SU-DHL-6 (cell line): ENCODE measurements at regions not wholly inside any gene's neighbourhood (a gene's known extent, or its start where the extent isn't known, plus 50 kb on each side); places are given as distances from the start of the nearest gene placed in this dataset.
"Not testable (repeated sequence)": the region's sequence is repeated elsewhere in the genome, so short reads cannot be mapped to it uniquely, and the experiment has no call there.

Experiments
- H2AFZ ChIP-seq: fragments of 200-600 bp; sonication (generic); 2 replicates; pipeline ENCODE4 v1.6.1; 2014; ENCODE audit warnings: low read depth, mild to moderate bottlenecking, moderate library complexity, mixed read lengths, antibody characterized with exemption, low read length; ENCODE audit not compliant: severe bottlenecking
- H3F3A ChIP-seq: fragments of 200-600 bp; shearing (Covaris generic); 2 replicates; pipeline ENCODE4 v1.6.0; 2016; ENCODE audit warnings: antibody characterized with exemption, mild to moderate bottlenecking; ENCODE audit not compliant: insufficient read depth
- H3K27ac ChIP-seq: fragments of 200-600 bp; sonication (generic); 2 replicates; pipeline ENCODE4 v1.5.1; 2016; ENCODE audit warnings: low read depth, mild to moderate bottlenecking, low read length, moderate library complexity, mixed read lengths
- H3K27me3 ChIP-seq: fragments of 200-600 bp; sonication (generic), shearing (Covaris generic); 2 replicates; pipeline ENCODE4 v1.6.0; 2014; ENCODE audit warnings: mild to moderate bottlenecking, low read length
- H3K36me3 ChIP-seq: fragments of 200-600 bp; sonication (generic); 2 replicates; pipeline ENCODE4 v1.6.1; 2014; ENCODE audit warnings: mild to moderate bottlenecking, low read length, mixed read lengths
- H3K4me2 ChIP-seq: fragments of 300-600, 200-600 bp; shearing (Covaris generic), sonication (generic); 2 replicates; pipeline ENCODE4 v1.6.0; 2014; ENCODE audit warnings: low read length, low read depth, mild to moderate bottlenecking; ENCODE audit not compliant: poor library complexity, severe bottlenecking
- H3K4me3 ChIP-seq: fragments of 200-600 bp; sonication (generic); 2 replicates; pipeline ENCODE4 v1.5.1; 2014; ENCODE audit warnings: antibody characterized with exemption, low read length, mild to moderate bottlenecking, mixed read lengths; ENCODE audit not compliant: insufficient read depth, poor library complexity, severe bottlenecking
- H3K79me2 ChIP-seq: fragments of 200-600 bp; sonication (generic); 2 replicates; pipeline ENCODE4 v1.6.1; 2014; ENCODE audit warnings: mild to moderate bottlenecking, low read length, moderate library complexity; ENCODE audit not compliant: insufficient read depth
- H3K9ac ChIP-seq: fragments of 200-600 bp; sonication (generic); 2 replicates; pipeline ENCODE4 v1.7.0; 2014; ENCODE audit warnings: mild to moderate bottlenecking, low read length
- H3K9me2 ChIP-seq: fragments of 200-600 bp; sonication (generic); replicated peaks from 2 replicates; pipeline ENCODE4 v1.6.1; 2014; ENCODE audit warnings: low read length; ENCODE audit not compliant: insufficient read depth
- H3K9me3 ChIP-seq: fragments of 200-600 bp; sonication (generic); 2 replicates; pipeline ENCODE4 v1.6.1; 2014; ENCODE audit warnings: low read length, mixed read lengths; ENCODE audit not compliant: insufficient read depth
- H4K20me1 ChIP-seq: fragments of 200-600 bp; sonication (generic); 2 replicates; pipeline ENCODE4 v1.6.1; 2014; ENCODE audit warnings: low read depth, mild to moderate bottlenecking, antibody characterized with exemption, low read length, moderate library complexity, mixed read lengths
- EZH2phosphoT487 ChIP-seq: fragments of 200-600 bp; sonication (generic), shearing (Covaris generic); conservative IDR thresholded peaks from 2 replicates; pipeline ENCODE4 v1.6.1; 2018; ENCODE audit warnings: mild to moderate bottlenecking, antibody characterized with exemption, low read length, moderate library complexity, mixed read lengths
- TF ChIP-seq, protein P1 (sequence below): fragments of 200-600 bp; sonication (generic); IDR thresholded peaks from one replicate; pipeline ENCODE4 v1.5.1; 2017; ENCODE audit warnings: antibody characterized with exemption, mild to moderate bottlenecking, low read length, moderate library complexity; ENCODE audit not compliant: insufficient read depth, poor library complexity, severe bottlenecking

DNA sequence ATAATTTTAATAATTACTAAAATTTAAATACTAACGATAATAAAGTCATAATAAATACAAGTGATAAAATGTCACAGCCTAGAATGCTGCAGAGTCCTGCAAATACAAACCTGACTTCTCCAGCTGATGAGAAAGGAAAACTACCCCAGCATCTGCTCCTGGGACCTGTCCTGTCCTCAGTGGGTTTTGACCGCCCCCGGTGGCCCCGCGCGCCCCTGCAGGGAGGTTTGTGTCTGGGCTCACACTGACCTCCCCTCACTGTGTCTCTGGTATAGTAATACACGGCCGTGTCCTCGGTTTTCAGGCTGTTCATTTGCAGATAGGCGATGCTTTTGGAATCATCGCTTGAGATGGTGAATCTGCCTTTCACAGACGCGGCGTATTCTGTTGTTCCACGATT, 1139.4 kb downstream of the TMEM121 start:
- Histone ChIP-seq H3K27me3 (0 out of 2 replicates have a peak, but pooled peaks cover 8% of the 10 kb centered on the region), H3K9me2 (no peaks in the 10 kb centered on the region), H2AFZ (no peak overlapping the region), H3F3A (peaks cover 23% of the 10 kb centered on the region), H3K79me2 (no peaks in the 10 kb centered on the region), H3K9me3 (peaks cover 20% of the 10 kb centered on the region), H3K4me2 (no peak overlapping the region), H3K27ac (no peak overlapping the region), H4K20me1 (no peaks in the 10 kb centered on the region), H3K36me3 (no peaks in the 10 kb centered on the region), H3K9ac (no peak overlapping the region), H3K4me3 (no peak overlapping the region)
- TF ChIP-seq EZH2phosphoT487, result no peak
- TF ChIP-seq, protein P1, sequence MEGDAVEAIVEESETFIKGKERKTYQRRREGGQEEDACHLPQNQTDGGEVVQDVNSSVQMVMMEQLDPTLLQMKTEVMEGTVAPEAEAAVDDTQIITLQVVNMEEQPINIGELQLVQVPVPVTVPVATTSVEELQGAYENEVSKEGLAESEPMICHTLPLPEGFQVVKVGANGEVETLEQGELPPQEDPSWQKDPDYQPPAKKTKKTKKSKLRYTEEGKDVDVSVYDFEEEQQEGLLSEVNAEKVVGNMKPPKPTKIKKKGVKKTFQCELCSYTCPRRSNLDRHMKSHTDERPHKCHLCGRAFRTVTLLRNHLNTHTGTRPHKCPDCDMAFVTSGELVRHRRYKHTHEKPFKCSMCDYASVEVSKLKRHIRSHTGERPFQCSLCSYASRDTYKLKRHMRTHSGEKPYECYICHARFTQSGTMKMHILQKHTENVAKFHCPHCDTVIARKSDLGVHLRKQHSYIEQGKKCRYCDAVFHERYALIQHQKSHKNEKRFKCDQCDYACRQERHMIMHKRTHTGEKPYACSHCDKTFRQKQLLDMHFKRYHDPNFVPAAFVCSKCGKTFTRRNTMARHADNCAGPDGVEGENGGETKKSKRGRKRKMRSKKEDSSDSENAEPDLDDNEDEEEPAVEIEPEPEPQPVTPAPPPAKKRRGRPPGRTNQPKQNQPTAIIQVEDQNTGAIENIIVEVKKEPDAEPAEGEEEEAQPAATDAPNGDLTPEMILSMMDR, result no peak

DNA sequence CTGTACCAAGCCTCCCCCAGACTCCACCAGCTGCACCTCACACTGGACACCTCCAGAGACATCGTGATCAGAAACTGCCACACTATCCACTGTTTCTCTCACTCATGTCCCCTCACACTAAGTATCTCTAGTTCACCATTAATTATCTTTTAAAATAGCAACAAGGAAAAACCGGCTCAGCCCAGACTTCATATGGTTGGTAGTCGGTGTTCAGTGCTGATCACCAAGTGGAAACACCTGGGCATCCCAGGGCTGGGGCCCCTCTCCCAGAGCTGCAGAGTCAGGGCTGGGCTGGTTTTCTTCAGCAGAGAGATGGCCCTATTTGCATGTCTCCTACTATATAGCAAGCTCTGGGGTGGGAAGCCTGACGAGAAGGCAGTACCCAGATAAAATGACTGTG, 1140.0 kb downstream of the TMEM121 start:
- no peak overlapping the region for H3K27ac ChIP-seq

DNA sequence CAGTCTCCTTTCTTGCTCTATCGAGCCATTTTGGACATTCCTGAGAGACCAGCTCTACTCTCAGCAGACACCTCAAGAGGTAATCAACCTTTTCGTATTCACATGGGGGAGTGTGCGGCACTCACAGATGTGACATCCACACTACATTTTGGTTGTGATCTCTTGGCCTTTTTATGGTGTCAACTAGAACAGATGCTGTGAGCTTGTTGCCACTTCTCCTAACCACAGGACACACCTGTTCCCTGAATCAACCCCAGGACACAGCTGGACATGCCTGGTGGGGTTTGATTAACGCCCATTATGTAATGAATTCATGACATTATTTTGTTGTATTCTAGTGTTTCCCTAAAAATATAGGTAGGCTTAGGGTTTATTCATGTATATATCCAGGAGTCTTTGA, 1143.6 kb downstream of the TMEM121 start:
- no peak overlapping the region for H3K27ac ChIP-seq
- H3K4me2 ChIP-seq, result no peak overlapping the region
- H3K9me3 ChIP-seq, result no peaks in the 10 kb centered on the region; the same call in 1 of the 2 replicates
- H3K36me3 ChIP-seq, result no peaks in the 10 kb centered on the region
- H2AFZ ChIP-seq, result no peak overlapping the region
- no peaks in the 10 kb centered on the region for H3F3A ChIP-seq
- H3K9ac ChIP-seq, result no peak overlapping the region
- 0 out of 2 replicates have a peak, but pooled peaks cover 8% of the 10 kb centered on the region for H3K27me3 ChIP-seq
- no peak overlapping the region for H3K4me3 ChIP-seq
- no peaks in the 10 kb centered on the region for H3K9me2 ChIP-seq
- H3K79me2 ChIP-seq, result no peaks in the 10 kb centered on the region
- no peaks in the 10 kb centered on the region for H4K20me1 ChIP-seq
- no peak for TF ChIP-seq EZH2phosphoT487

More for the DNA sequence above, 1140.0 kb downstream of the TMEM121 start:
- Histone ChIP-seq H3K9ac (no peak overlapping the region), H3F3A (peaks cover 23% of the 10 kb centered on the region), H2AFZ (no peak overlapping the region), H3K27me3 (0 out of 2 replicates have a peak, but pooled peaks cover 8% of the 10 kb centered on the region), H3K9me2 (no peaks in the 10 kb centered on the region), H3K9me3 (peaks cover 20% of the 10 kb centered on the region), H4K20me1 (no peaks in the 10 kb centered on the region), H3K36me3 (no peaks in the 10 kb centered on the region), H3K4me3 (no peak overlapping the region), H3K79me2 (no peaks in the 10 kb centered on the region), H3K4me2 (no peak overlapping the region)
- TF ChIP-seq, protein P1, result no peak

DNA sequence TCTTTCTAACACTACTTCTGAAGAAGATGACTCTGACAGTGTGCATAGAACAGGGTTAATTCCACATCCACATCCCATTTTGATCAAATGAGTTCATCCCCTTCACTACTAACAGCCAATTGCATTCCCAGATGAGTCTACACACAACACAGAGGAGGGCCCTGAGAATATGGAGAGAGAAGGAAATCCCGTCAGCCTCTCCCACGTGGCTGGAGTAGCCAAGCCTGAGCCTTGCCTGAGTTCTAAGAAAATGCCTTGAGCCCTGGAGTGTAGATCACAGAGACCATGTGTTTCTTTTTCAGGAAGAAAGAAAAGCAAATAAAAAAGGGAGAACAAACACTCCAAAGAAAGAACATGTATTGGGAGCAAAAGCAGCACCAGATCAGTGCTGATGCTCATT, 1147.7 kb downstream of the TMEM121 start:
- H3K4me3 ChIP-seq, H3K9ac ChIP-seq, H3F3A ChIP-seq, H3K36me3 ChIP-seq, H3K9me3 ChIP-seq, H3K9me2 ChIP-seq, H3K4me2 ChIP-seq, H3K79me2 ChIP-seq, H3K27ac ChIP-seq, H3K27me3 ChIP-seq, H4K20me1 ChIP-seq, H2AFZ ChIP-seq: not testable (repeated sequence)
